WI38 (cell line): ENCODE measurements at regions not wholly inside any gene's neighbourhood (a gene's known extent, or its start where the extent isn't known, plus 50 kb on each side); places are given as distances from the start of the nearest gene placed in this dataset.

Source experiments
- H3K4me3 ChIP-seq: 2 replicates; pipeline ENCODE4 v1.5.1; 2011; ENCODE audit warnings: low read depth, mild to moderate bottlenecking, control low read depth, low read length
- CTCF ChIP-seq: IDR thresholded peaks from 2 replicates; pipeline ENCODE4 v1.5.1; 2012; ENCODE audit warnings: low read depth, mild to moderate bottlenecking, control low read depth, low read length

- no peak overlapping the region for H3K4me3 ChIP-seq
- TF ChIP-seq CTCF: no peak
Observed at GRCh38 chr5:106174903-106175302, 1495.8 kb downstream of the EFNA5 start.

- H3K4me3 ChIP-seq: no peak overlapping the region
- no peak for TF ChIP-seq CTCF
Observed at GRCh38 chr5:106172681-106173532, 1497.8 kb downstream of the EFNA5 start.

- no peak for TF ChIP-seq CTCF
- H3K4me3 ChIP-seq: no peak overlapping the region
Observed at GRCh38 chr5:106171708-106172107, 1499.0 kb downstream of the EFNA5 start.

DNA sequence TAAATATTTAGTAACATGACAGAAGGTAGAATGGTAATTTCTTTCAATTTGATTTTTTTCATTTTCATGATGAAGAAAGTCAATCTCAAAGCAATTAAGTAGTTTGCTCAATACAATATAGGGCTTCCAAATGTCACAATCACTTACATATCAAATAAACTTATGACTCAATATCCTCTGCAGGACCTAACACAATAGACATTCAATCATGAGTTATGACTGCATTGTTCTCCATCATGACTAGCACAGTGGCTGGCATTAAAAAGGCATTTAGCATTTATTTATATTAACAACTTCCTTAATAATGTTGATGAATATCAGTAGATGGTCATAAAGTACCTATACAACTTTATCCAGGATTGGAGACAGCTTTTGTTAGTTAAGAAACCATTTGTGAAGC is 1499.6 kb downstream of the EFNA5 start:
- no peak for TF ChIP-seq CTCF
- no peak overlapping the region for H3K4me3 ChIP-seq

DNA sequence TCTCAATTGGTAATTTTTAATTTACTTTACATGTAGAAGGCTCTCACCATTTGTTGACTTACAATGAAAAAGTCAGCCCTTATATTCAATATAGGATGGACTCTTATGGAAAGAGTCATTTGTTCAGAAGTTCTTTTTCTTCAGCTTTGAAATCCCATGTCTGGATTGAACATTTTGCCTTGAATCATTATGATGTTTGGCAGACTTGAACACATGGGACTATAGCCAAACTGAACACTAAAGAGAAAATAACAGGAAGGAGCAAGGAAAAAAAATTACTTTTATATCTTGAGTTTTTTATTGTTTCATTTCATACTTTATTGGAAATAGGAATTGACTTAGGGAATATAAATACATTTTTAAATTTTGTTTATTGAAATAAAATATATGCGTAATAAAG is 1503.0 kb downstream of the EFNA5 start:
- no peak for TF ChIP-seq CTCF
- H3K4me3 ChIP-seq: no peak overlapping the region

GRCh38 chr5:106163233-106163632 is 1507.5 kb downstream of the EFNA5 start:
- H3K4me3 ChIP-seq: no peak overlapping the region
- no peak for TF ChIP-seq CTCF

DNA sequence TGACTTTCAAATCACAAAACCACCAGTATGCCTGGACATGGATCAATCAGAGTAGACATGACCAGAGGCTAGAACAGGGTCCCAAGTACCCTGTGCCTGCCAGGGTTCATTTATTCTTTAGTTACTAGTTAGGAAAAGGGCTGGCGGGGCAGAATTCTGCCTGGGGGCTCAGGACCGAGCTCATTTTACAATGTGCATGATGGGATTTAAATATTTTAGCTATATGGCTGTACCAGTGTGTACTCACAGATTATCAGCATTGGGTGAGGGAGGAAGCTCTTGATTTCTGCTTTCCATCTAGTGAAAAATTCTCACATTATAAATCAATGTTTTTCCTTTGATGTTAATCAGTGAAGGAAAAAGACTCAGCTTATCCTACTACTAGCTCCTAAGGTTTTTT is 1511.1 kb downstream of the EFNA5 start:
- H3K4me3 ChIP-seq: no peak overlapping the region
- no peak for TF ChIP-seq CTCF
